Prostate gland (tissue), 2 donors: ENCODE measurements at regions not wholly inside any gene's neighbourhood (a gene's known extent, or its start where the extent isn't known, plus 50 kb on each side); places are given as distances from the start of the nearest gene placed in this dataset.

Experiments used
- DNase-seq: peaks from one replicate; pipeline ENCODE4 v3.0.0-alpha.2; 2019; ENCODE audit warnings: low spot score
- H3K27ac ChIP-seq, 2 donors: fragments of 200-600 bp; sonication (generic); 2 replicates each; pipeline ENCODE4 v1.5.1; 2017 to 2019
- H3K27me3 ChIP-seq: fragments of 200-600 bp; sonication (generic); replicated peaks from 2 replicates; pipeline ENCODE4 v1.5.1; 2019; ENCODE audit not compliant: insufficient read depth
- H3K36me3 ChIP-seq, 2 donors: fragments of 200-600 bp; sonication (generic); 1 replicate in 1 of 2; 2 replicates in 1 of 2; pipeline versions ENCODE4 v1.5.1 to v1.8.1; 2017 to 2019
- H3K4me1 ChIP-seq: fragments of 200-600 bp; sonication (generic); replicated peaks from 2 replicates; pipeline ENCODE4 v1.5.1; 2019
- H3K4me3 ChIP-seq, 2 donors: fragments of 200-600 bp; sonication (generic); 2 replicates each; pipeline ENCODE4 v1.5.1; 2017 to 2019
- H3K9me3 ChIP-seq: fragments of 200-600 bp; sonication (generic); 2 replicates; pipeline ENCODE4 v1.5.1; 2017
- POLR2A ChIP-seq: fragments of 450-650 bp; IDR thresholded peaks from one replicate; pipeline ENCODE4 v1.6.1; 2016; ENCODE audit warnings: antibody characterized with exemption, mild to moderate bottlenecking
- POLR2AphosphoS5 ChIP-seq: sonication (generic); formaldehyde crosslinking; IDR thresholded peaks from one replicate; pipeline ENCODE4 v1.6.1; 2017; ENCODE audit warnings: antibody characterized with exemption
- WGBS: methylation state at CpG from one replicate; pipeline ENCODE4 v1.1.5; 2018; 5-methylcytosine and 5-hydroxymethylcytosine counted together
- intact Hi-C: fragments of 100-400 bp; cut with DNase I; formaldehyde crosslinking; loops from one replicate; pipeline ENCODE4 v1.14.2; 2022
- TF ChIP-seq, protein P1 (sequence below), 4 experiments: fragments of 200-600 bp in 2 of 4; fragments of 450-650 bp in 2 of 4; sonication (generic) in 2 of 4; IDR thresholded peaks; 1 replicate in 3 of 4; 2 replicates in 1 of 4; pipeline ENCODE4 v1.5.1; 2016 to 2019; ENCODE audit warnings: antibody characterized with exemption in 4 of 4, mild to moderate bottlenecking in 2 of 4, moderate library complexity in 2 of 4

GRCh38 chr1:47554901-47555300 lies 117.1 kb downstream of the FOXD2 start:
- Histone ChIP-seq H3K9me3 (no peaks in the 10 kb centered on the region), H3K4me3 (no peak overlapping the region), H3K4me1 (no peaks in the 10 kb centered on the region), H3K36me3 (no peaks in the 10 kb centered on the region), H3K27ac (no peak overlapping the region), H3K27me3 (no peaks in the 10 kb centered on the region)
- intact Hi-C loops: no loop called here
- no peak for DNase-seq
- TF ChIP-seq POLR2A (no peak), POLR2AphosphoS5 (no peak)
- TF ChIP-seq, protein P1, sequence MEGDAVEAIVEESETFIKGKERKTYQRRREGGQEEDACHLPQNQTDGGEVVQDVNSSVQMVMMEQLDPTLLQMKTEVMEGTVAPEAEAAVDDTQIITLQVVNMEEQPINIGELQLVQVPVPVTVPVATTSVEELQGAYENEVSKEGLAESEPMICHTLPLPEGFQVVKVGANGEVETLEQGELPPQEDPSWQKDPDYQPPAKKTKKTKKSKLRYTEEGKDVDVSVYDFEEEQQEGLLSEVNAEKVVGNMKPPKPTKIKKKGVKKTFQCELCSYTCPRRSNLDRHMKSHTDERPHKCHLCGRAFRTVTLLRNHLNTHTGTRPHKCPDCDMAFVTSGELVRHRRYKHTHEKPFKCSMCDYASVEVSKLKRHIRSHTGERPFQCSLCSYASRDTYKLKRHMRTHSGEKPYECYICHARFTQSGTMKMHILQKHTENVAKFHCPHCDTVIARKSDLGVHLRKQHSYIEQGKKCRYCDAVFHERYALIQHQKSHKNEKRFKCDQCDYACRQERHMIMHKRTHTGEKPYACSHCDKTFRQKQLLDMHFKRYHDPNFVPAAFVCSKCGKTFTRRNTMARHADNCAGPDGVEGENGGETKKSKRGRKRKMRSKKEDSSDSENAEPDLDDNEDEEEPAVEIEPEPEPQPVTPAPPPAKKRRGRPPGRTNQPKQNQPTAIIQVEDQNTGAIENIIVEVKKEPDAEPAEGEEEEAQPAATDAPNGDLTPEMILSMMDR (IDR thresholded peaks at IDR 0.05): no peak
- WGBS: 97% methylated on average over 1 of the region's 1 CpG

DNA sequence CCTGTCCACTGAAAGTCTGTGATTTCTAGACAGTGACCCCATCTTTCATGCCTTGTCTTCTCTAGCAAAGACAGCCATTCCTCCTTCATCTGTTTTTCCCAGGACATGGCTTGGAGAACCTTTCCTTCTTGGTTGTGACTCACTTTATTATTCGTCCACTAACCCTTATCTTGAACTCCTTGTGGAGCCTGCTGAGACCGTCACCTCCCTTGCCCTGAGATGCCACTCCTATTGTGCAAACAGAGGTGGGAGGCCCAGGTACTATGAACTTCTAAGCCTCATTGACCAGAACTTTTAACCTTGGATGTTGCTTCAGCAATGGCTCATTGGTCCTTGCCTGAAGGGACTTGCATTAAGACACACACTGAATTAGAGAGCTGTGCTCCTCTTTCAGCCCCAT lies 117.5 kb downstream of the FOXD2 start:
- H3K9me3 ChIP-seq: no peaks in the 10 kb centered on the region
- WGBS: 88% methylated on average over 2 of the region's 2 CpGs
- H3K27me3 ChIP-seq: no peaks in the 10 kb centered on the region
- H3K36me3 ChIP-seq: no peaks in the 10 kb centered on the region
- no peak overlapping the region for H3K27ac ChIP-seq
- H3K4me1 ChIP-seq: no peaks in the 10 kb centered on the region
- no peak for DNase-seq
- no peak overlapping the region for H3K4me3 ChIP-seq
- intact Hi-C loops: no loop called here
- TF ChIP-seq, protein P1 (IDR thresholded peaks at IDR 0.05): no peak
- no peak for TF ChIP-seq POLR2AphosphoS5
- no peak for TF ChIP-seq POLR2A

GRCh38 chr1:47555841-47556560 lies 118.2 kb downstream of the FOXD2 start:
- Histone ChIP-seq H3K4me1 (no peaks in the 10 kb centered on the region), H3K9me3 (no peaks in the 10 kb centered on the region), H3K4me3 (no peak overlapping the region), H3K27ac (no peak overlapping the region), H3K36me3 (no peaks in the 10 kb centered on the region), H3K27me3 (no peaks in the 10 kb centered on the region)
- TF ChIP-seq, protein P1 (IDR thresholded peaks at IDR 0.05): no peak
- no peak for TF ChIP-seq POLR2A
- no peak for TF ChIP-seq POLR2AphosphoS5
- 63% methylated on average over 24 of the region's 24 CpGs for WGBS
- intact Hi-C loops: no loop called here
- no peak for DNase-seq

- H3K27me3 ChIP-seq: no peaks in the 10 kb centered on the region
- no peak overlapping the region for H3K27ac ChIP-seq
- TF ChIP-seq POLR2A (no peak), POLR2AphosphoS5 (no peak)
- TF ChIP-seq, protein P1 (IDR thresholded peaks at IDR 0.05): no peak
- no peaks in the 10 kb centered on the region for H3K4me1 ChIP-seq
- intact Hi-C loops: no loop called here
- H3K36me3 ChIP-seq: no peaks in the 10 kb centered on the region
- WGBS: 92% methylated on average over 4 of the region's 4 CpGs
- no peak overlapping the region for H3K4me3 ChIP-seq
- no peak for DNase-seq
- no peaks in the 10 kb centered on the region for H3K9me3 ChIP-seq
These were observed 119.2 kb downstream of the FOXD2 start for GRCh38 chr1:47557066-47557465.
